K562 (cell line): ENCODE measurements at regions not wholly inside any gene's neighbourhood (a gene's known extent, or its start where the extent isn't known, plus 50 kb on each side); places are given as distances from the start of the nearest gene placed in this dataset.

ENCODE experiments used
- ATAC-seq: fragments of 200-7000 bp; cut with Tn5 transposase; 3 replicates; pipeline ENCODE4 v1.9.1; 2020; ENCODE audit warnings: moderate library complexity
- BruUV-seq: library from RNA; stranded (reverse); fragments of 400-500 nt; replicated peaks from 2 replicates; lab custom pipeline; 2021; lab: Mats Ljungman, UMichigan
- CTCF ChIA-PET: fragments of 300-600 bp; formaldehyde crosslinking; extraction: SDS; loops from one replicate; lab custom pipeline; 2021; ENCODE audit warnings: low intra/inter-chr PET ratio; lab: Yijun Ruan, JAX
- POLR2A ChIA-PET: fragments of 300-600, 350-650 bp; sonication (Branson Sonifier 250); formaldehyde crosslinking; extraction: SDS; loops from one replicate; lab custom pipeline; 2021; ENCODE audit warnings: antibody characterized with exemption, inconsistent platforms; lab: Yijun Ruan, JAX
- DNase-seq, 4 experiments: peaks; one replicate each; pipeline versions ENCODE4 v3.0.0 to v3.0.0-alpha.2; 2011 to 2018; ENCODE audit warnings: low spot score in 3 of 4, mixed read lengths in 3 of 4; ENCODE audit errors: extremely low read depth in 1 of 4
- FAIRE-seq: peaks from 2 replicates; lab custom pipeline; 2011; peaks lifted over from hg19 to GRCh38; lab: Jason Lieb, UNC
- H2AFZ ChIP-seq: 2 replicates; pipeline ENCODE4 v1.6.0; 2011; ENCODE audit warnings: low read depth, low read length, control low read depth, inconsistent platforms
- H3K27ac ChIP-seq: fragments of 200-600 bp; 3 replicates; pipeline ENCODE4 v1.8.0; 2011; ENCODE audit warnings: low read depth, mild to moderate bottlenecking, control low read depth, inconsistent platforms, low read length, moderate library complexity, mixed read lengths; ENCODE audit errors: extremely low read depth
- H3K27me3 ChIP-seq, 2 experiments: fragments of 300-600 bp in 1 of 2; 2 replicates in 1 of 2; 3 replicates in 1 of 2; pipeline versions ENCODE4 v1.6.0 to v1.8.0; 2011; ENCODE audit warnings: inconsistent platforms in 2 of 2, low read length in 2 of 2, mild to moderate bottlenecking in 1 of 2, mixed read lengths in 1 of 2, moderate library complexity in 1 of 2; ENCODE audit not compliant: control insufficient read depth in 2 of 2, insufficient read depth in 2 of 2
- H3K36me3 ChIP-seq: fragments of 300-600 bp; 3 replicates; pipeline ENCODE4 v1.8.0; 2011; ENCODE audit warnings: mild to moderate bottlenecking, low read length, inconsistent platforms; ENCODE audit not compliant: control insufficient read depth, insufficient read depth
- H3K4me1 ChIP-seq, 2 experiments: fragments of 200-600 bp in 1 of 2; replicated peaks in 1 of 2; 2 replicates in 1 of 2; 3 replicates in 1 of 2; pipeline versions ENCODE4 v1.5.1 to v1.8.0; 2011; ENCODE audit warnings: inconsistent platforms in 2 of 2, low read length in 2 of 2, mild to moderate bottlenecking in 1 of 2, mixed read lengths in 1 of 2, moderate library complexity in 1 of 2; ENCODE audit not compliant: control insufficient read depth in 2 of 2, insufficient read depth in 2 of 2
- H3K4me2 ChIP-seq: 2 replicates; pipeline ENCODE4 v1.6.1; 2011; ENCODE audit warnings: low read length, control low read depth, inconsistent platforms, mixed read lengths; ENCODE audit not compliant: insufficient read depth
- H3K4me3 ChIP-seq: fragments of 200-600 bp; sonication (generic), shearing (Covaris generic); 2 replicates; pipeline ENCODE4 v1.5.1; 2016; ENCODE audit warnings: control low read depth, inconsistent platforms
- H3K79me2 ChIP-seq: fragments of 200-600 bp; 3 replicates; pipeline ENCODE4 v1.8.0; 2011; ENCODE audit warnings: low read length, inconsistent platforms; ENCODE audit not compliant: control insufficient read depth, insufficient read depth
- H3K9ac ChIP-seq, 2 experiments: 2 replicates each; pipeline versions ENCODE4 v1.6.0 to v1.6.1; 2011; ENCODE audit warnings: low read depth in 2 of 2, low read length in 2 of 2, control low read depth in 1 of 2, inconsistent platforms in 1 of 2, mild to moderate bottlenecking in 1 of 2, mixed read lengths in 1 of 2; ENCODE audit not compliant: insufficient read depth in 1 of 2
- H3K9me1 ChIP-seq: one replicate; pipeline ENCODE4 v1.6.0; 2011; ENCODE audit warnings: inconsistent platforms, mild to moderate bottlenecking, low read length, moderate library complexity; ENCODE audit not compliant: control insufficient read depth, insufficient read depth
- H3K9me3 ChIP-seq: replicated peaks from 2 replicates; pipeline ENCODE4 v1.5.1; 2011; ENCODE audit warnings: low read depth, low read length, inconsistent platforms; ENCODE audit not compliant: control insufficient read depth, insufficient read depth
- H4K20me1 ChIP-seq: replicated peaks from 2 replicates; pipeline ENCODE4 v1.6.1; 2011; ENCODE audit warnings: low read length, inconsistent platforms, mixed read lengths; ENCODE audit not compliant: control insufficient read depth, insufficient read depth
- HMG20A ChIP-seq: fragments of 450-650 bp; formaldehyde crosslinking; conservative IDR thresholded peaks from 2 replicates; pipeline ENCODE4 v1.4.0; 2020; ENCODE audit warnings: mild to moderate bottlenecking, mixed read lengths
- LCOR ChIP-seq: sonication (generic); formaldehyde crosslinking; IDR thresholded peaks from 2 replicates; pipeline ENCODE4 v1.8.0; 2022; ENCODE audit warnings: mild to moderate bottlenecking, missing genetic modification reagents
- SAP30 ChIP-seq: fragments of 200-600 bp; sonication (generic); IDR thresholded peaks from 2 replicates; pipeline ENCODE4 v1.6.1; 2012; ENCODE audit warnings: borderline replicate concordance, low read depth, mild to moderate bottlenecking, moderate library complexity, low read length, control low read depth, inconsistent platforms; ENCODE audit not compliant: insufficient read depth, poor library complexity, severe bottlenecking
- ZBTB9 ChIP-seq: fragments of 450-650 bp; formaldehyde crosslinking; IDR thresholded peaks from 2 replicates; pipeline ENCODE4 v1.4.0; 2020; ENCODE audit warnings: mild to moderate bottlenecking, moderate library complexity
- ZNF133 ChIP-seq: fragments of 250-450 bp; sonication (Bioruptor Pico); IDR thresholded peaks from 2 replicates; pipeline ENCODE4 v1.4.0; 2020; ENCODE audit warnings: mild to moderate bottlenecking
- ZNF165 ChIP-seq: fragments of 250-450 bp; sonication (Bioruptor Pico); IDR thresholded peaks from 2 replicates; pipeline ENCODE4 v1.4.0; 2020; ENCODE audit warnings: borderline replicate concordance
- ZNF76 ChIP-seq: fragments of 250-450 bp; sonication (Bioruptor Pico); IDR thresholded peaks from 2 replicates; pipeline ENCODE4 v1.4.0; 2020; ENCODE audit warnings: mild to moderate bottlenecking, moderate library complexity, borderline replicate concordance
- WGBS: fragments of 100-300 bp; shearing (Covaris generic); methylation state at CpG from one replicate; pipeline ENCODE4 v1.1.6; 2016; ENCODE audit warnings: low coverage, mixed read lengths; ENCODE audit not compliant: insufficient coverage; ENCODE audit errors: missing lambda C conversion rate; 5-methylcytosine and 5-hydroxymethylcytosine counted together
- in situ Hi-C: fragments of 300-500 bp; cut with MboI; formaldehyde crosslinking; loops from 4 replicates; pipeline ENCODE4 v1.15.0; 2018; ENCODE audit warnings: inconsistent platforms, mixed read lengths
- intact Hi-C: fragments of 100-400 bp; cut with micrococcal nuclease; formaldehyde crosslinking; loops from 2 replicates; pipeline ENCODE4 v1.14.2; 2022
- TF ChIP-seq, protein P1 (sequence below): fragments of 450-650 bp; conservative IDR thresholded peaks from 2 replicates; pipeline ENCODE4 v1.6.1; 2016; ENCODE audit warnings: missing genetic modification characterization, low read depth, mild to moderate bottlenecking, missing compliant biosample characterization, moderate library complexity

GRCh38 chr13:21234526-21234925 lies 58.1 kb downstream of the MRPL57 start:
- BruUV-seq: no TSS peak
- in situ Hi-C loops: no loop called here
- Histone ChIP-seq H3K9me3 (no peaks in the 10 kb centered on the region), H3K9me1 (no peaks in the 10 kb centered on the region), H3K4me1 (no peaks in the 10 kb centered on the region), H3K79me2 (no peaks in the 10 kb centered on the region), H3K27ac (no peak overlapping the region), H3K9ac (no peak overlapping the region), H3K27me3 (peaks cover 0 to 26% of the 10 kb centered on the region in 2 experiments; a peak in 3 of 5 replicates), H2AFZ (no peak overlapping the region), H4K20me1 (no peaks in the 10 kb centered on the region), H3K36me3 (no peaks in the 10 kb centered on the region), H3K4me3 (no peak overlapping the region), H3K4me2 (no peak overlapping the region)
- TF ChIP-seq HMG20A (no peak), LCOR (no peak), SAP30 (no peak), ZNF133 (no peak), ZNF165 (CRISPR knock-in tag) (no peak), ZNF76 (CRISPR knock-in tag) (no peak), ZBTB9 (CRISPR knock-in tag) (no peak)
- TF ChIP-seq, protein P1, sequence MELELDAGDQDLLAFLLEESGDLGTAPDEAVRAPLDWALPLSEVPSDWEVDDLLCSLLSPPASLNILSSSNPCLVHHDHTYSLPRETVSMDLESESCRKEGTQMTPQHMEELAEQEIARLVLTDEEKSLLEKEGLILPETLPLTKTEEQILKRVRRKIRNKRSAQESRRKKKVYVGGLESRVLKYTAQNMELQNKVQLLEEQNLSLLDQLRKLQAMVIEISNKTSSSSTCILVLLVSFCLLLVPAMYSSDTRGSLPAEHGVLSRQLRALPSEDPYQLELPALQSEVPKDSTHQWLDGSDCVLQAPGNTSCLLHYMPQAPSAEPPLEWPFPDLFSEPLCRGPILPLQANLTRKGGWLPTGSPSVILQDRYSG: no peak
- FAIRE-seq (no peak), DNase-seq (no peak), ATAC-seq (no peak)
- CTCF ChIA-PET: no interaction called here
- POLR2A ChIA-PET: no interaction called here
- 3% methylated on average over 7 of the region's 8 CpGs for WGBS
- intact Hi-C loops: no loop called here
